DMS 273 (cell line): ENCODE measurements at regions not wholly inside any gene's neighbourhood (a gene's known extent, or its start where the extent isn't known, plus 50 kb on each side); places are given as distances from the start of the nearest gene placed in this dataset.
"Not testable (repeated sequence)": the region's sequence is repeated elsewhere in the genome, so short reads cannot be mapped to it uniquely, and the experiment has no call there.

ENCODE experiments used
- DNase-seq: peaks from one replicate; lab custom pipeline; 2025; ENCODE audit not compliant: unreplicated experiment; lab: John Stamatoyannopoulos, UW

DNA sequence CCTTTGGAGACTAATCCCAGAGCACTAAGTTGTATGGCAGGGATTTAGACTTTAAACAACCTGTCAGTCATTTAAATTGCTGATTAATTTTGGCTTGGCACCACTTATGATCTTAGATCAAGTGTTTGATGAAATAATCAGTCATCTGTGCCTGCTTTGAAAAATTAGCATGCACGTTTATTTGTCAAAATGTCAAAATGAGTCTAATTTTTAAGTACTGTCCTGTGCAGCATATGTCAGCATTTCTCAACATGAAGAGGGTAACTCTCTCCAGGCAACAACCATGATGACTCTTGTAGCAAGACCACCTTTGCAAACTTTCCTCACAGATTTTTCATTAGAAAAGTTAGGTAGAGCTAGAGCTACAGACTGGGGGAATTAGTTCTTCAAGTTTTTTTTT lies 155.7 kb upstream of the GJE1 start:
- DNase-seq: no peak

DNA sequence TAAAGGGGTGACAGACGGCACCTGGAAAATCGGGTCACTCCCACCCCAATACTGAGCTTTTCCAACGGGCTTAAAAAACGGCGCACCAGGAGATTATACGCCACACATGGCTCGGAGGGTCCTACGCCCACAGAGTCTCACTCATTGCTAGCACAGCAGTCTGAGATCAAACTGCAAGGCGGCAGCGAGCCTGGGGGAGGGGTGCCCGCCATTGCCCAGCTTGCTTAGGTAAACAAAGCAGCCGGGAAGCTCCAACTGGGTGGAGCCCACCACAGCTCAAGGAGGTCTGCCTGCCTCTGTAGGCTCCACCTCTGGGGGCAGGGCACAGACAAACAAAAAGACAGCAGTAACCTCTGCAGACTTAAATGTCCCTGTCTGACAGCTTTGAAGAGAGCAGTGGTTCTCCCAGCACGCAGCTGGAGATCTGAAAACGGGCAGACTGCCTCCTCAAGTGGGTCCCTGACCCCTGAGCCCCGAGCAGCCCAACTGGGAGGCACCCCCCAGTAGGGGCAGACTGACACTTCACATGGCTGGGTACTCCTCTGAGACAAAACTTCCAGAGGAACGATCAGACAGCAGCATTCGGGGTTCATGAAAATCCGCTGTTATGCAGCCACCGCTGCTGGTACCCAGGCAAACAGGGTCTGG lies 162.8 kb upstream of the GJE1 start:
- not testable (repeated sequence) for DNase-seq

DNA sequence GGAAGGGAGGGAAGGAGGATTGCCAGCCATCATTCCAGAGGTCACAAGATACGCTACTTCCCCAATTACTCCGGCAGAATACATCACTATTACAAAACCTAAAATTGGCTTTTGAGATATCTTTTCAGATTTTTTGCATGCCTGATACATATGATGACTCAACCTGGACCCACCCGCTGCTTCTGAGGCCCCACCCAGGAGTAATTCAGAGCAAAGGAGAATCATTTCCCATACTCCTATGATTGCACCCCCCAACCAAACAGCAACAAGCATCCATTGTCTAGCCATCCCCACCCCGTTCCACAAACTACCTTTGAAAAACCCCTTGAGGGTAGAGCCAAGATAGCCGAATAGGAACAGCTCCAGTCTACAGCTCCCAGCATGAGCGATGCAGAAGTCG lies 163.5 kb upstream of the GJE1 start:
- DNase-seq: no peak

DNA sequence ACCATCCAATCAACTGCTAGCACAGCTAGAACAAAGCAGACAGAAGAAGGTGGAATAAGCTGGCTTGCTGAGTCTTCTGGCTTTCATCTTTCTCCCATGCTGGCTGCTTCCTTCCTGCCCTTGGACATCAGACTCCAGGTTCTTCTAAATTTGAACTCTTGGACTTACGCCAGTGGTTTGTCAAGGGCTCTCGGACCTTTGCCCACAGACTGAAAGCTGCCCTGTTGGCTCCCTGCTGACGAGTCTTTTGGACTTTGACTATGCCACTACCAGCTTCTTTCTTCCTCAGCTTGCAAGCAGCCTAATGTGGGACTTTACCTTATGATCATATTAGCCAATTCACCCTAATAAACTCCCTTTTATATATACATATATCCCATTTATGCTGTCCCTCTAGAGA lies 164.1 kb upstream of the GJE1 start:
- no peak for DNase-seq

DNA sequence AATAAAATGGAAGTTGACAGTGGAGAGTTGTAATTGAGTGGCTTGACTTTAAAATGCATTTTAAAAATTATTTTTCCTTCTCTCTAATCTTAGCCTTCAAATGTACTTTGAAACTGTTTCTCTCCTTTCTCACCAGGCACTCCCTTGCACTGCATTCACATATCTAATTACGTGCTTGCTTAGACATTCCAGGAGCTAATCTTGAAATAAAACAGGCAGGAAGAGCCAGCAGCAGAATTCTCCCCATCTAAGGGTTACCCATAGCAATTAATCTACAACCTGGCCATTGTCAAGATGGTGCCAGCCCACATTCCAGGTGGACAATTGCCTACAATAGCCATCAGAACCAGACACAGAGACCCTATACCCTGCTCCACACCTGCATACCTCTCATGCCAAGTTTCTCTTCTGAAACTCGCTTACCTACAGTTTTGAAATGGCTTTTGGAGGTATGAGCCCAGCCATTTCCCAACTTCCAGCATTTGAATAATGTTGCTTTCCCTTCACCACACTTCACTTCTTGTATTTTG lies 167.6 kb upstream of the GJE1 start:
- DNase-seq: no peak

DNA sequence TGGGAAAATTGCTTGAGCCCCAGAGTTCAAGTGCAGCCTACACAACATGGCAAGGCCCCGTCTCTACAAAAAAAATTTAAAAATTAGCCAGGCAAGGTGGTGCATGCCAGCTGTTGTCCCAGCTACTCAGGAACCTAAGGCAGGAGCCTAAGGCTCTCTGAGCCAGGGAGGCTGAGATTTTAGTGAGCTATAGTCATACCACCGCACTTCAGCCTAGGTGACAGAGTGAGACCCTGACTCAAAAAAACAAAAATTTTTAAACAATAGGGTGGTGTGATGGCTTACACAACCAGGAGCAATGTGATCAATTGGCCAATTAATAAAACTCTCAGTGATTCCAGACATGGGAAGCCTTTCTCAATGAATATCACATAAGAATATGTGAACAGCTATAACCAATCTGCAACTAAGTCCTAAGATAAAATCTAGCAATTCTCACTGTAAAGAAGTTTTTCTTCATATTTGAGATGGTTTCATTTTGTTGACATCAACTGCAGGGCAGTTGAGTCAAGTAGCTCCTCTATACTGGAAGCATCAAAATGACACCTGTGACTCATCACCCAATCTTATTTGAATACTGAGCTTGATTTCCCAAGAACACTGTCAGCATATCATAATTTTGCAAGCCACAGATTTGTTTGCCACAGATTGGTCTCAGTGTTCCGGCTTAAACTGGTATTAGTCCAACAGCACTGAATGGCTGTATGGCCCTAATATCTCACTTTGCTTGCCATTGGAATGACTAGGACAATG lies 169.0 kb upstream of the GJE1 start:
- DNase-seq: no peak

DNA sequence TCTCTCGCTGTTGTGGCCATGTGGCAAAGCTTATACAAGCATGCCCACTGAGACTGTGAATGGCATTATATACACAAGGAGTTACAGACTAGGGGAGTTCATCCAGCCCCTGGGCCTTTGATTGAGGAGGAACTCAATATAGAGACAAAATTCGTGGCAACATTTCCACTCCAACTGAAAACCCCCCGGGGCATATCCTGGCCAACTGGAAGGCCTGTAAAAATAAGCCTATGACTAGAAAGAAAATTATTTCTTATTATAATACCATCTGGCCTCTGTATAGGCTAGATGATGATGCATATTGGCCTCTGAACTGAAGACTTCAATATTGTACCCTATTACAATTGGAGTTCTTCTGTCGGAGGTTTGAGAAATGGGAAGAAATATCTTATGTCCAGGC lies 175.5 kb upstream of the GJE1 start:
- DNase-seq: no peak

DNA sequence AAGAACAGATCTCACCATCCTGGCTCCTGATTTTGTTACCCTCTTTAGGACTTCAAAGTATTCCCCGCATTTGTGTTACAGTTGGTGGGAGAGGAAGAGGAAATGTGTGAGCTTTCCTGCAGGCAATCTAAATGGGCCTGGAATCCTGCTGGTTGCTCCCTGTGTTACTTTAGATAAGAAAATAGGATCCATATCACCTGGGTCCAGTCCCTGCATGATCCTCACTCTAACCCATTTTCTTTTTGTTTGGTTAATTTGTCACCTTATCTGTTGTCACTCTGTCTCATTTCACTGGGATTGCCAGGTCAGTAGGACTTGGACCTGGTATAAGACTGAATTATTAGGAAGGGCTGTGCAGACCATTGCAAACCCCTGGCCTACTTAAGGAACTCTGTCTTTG lies 175.9 kb upstream of the GJE1 start:
- DNase-seq: no peak

DNA sequence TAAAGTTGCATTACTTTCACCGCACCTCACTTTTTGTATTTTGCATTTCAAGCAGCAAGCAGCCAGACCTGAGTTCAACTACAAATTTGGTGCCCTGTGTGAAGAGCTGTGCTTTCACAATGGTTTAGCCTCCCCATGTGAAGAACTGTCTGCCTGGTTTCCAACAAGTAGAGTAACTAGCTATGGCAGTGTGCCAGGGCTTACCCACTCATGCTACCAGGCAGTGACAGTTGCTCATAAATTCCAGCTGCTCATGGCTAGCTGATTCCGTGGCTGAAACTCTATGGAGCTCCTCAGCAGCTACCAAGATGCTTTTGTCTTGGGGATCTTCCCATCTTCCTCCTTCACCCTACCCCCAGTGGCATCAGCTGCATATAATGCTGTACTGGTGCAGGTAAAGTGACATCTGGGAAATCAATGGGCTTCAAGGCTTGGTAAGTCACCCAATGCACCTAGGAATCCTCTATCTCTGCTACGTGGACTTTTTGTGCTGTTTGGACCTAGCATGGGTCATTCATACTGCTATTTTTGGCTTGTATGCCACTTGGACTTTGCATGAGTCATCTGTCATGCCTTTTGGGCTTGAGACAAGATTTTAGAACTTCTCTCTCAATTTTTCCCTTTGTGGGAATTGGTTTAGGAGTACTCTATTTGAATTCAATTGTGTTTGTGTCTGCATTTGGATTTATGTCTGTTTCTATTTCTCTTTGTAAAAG lies 176.5 kb upstream of the GJE1 start:
- no peak for DNase-seq

DNA sequence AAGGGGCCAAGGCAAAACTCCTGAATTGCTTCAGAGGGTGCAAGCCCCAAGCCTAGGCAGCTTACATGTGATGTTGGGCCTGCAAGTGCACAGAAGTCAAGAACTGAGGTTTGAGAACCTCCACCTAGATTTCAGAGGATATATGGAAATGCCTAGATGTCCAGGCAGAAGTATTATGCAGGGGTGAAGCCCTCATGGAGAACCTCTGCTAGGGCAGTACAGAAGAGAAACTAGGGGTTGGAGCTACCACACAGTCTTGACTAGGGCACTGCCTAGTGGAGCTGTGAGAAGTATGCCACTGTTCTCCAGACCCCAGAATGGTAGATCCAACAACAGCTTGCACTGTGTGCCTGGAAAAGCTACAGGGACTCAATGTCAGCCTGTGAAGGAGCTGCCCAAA lies 179.7 kb upstream of the GJE1 start:
- DNase-seq: no peak

DNA sequence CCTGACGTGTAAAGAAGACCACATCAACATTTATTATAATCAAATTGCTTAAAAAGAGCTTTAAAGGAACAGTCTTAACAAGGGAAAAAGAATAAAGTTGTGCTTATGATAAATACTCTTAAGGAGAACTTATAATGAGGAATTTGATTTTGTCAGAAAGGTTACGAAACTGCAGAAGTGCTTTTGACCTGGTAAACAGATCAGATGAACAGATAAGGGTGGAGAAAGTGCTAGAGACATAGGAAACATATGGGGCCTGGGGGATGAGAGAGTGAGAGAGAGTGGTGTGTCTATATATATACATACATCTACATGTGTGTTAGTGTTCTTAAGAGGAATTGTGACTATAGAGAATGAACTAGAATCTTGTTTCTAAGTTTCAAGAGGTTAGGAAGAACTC lies 186.2 kb upstream of the GJE1 start:
- no peak for DNase-seq

DNA sequence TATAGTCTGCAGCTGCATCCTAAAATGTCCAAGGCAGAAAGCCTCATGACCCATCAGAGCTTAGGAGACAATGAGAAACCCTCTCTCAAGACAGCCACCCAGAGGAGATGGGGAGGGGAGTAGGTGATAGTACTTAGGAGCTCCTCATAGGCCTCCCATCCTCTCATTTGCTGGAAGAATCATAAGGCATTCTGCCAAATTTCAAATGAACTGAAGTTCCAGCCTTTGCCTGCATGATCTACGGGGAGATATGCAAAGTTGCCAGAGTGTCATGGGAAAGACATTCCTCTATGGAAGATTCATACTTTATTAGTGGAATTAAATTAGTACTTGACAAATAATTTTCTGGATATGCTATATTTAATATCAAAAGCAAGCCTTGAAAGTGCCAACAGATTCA lies 194.1 kb upstream of the GJE1 start:
- no peak for DNase-seq

DNA sequence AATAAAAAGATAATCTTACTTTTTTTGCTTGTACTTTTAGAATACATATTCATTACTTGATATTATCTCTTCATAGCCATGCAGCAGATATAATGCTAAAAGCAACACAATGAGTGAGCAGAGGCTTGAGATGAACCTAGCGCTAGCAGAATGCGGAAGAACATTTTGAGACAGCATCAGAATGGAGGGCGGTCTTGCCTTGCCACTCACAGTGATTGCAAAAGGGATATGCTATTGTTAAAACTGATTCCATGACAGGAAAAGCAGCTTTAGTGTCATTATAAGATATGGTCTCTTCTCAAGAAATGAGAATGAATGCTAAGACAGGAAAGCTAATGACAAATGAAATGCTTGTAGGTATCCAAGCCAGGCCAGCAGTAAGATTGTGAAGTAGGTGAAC lies 200.0 kb upstream of the GJE1 start:
- DNase-seq: no peak

DNA sequence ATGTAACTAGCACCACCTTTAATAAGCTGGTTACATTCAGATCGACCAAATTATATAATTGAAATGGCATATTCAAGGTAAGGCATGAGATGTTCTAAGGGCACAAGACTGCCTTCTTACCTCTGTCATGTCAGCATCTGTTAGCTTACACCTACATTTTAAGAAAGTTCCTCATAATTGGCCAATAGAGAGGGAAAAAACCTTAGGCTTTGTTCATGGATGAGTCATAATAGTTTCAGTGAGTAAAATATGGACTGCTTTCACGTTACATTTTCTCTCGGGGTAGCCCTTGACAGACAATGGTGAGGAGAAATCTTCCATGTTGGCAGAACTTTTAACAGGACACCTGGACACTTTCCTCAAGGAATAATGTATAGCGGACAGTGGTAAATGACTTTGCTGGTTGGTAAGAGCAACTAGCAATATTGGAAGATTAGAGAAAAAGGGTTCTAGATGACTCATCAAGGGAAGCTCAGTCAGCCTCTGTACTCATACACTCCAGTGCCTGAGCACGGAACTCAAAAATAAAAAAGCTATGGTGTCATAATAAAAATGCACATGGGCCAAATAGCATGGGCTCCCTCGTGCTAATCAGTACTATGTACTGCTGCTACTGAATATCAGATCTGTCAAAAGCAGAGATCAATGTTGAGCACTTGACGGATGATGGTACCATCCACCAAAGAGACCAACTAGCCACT lies 206.4 kb upstream of the GJE1 start:
- DNase-seq: not testable (repeated sequence)

DNA sequence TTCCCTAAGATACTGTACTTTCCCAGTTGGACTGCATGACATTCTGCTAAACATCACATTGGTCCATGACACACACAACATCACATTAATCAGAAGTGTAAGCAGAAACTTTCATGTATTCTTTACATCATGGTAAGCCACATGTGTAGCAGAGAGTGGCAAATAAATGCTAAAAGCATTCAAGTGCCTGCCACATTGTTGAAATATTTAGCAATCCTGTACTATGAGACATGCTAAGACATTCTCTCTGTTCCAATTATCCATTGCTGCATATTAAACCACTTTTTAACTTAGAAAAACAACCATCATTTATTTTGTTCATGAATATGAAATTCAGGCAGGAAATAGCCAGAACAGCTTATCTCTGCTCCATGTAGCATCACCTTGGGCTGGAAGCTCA lies 207.7 kb upstream of the GJE1 start:
- no peak for DNase-seq

DNA sequence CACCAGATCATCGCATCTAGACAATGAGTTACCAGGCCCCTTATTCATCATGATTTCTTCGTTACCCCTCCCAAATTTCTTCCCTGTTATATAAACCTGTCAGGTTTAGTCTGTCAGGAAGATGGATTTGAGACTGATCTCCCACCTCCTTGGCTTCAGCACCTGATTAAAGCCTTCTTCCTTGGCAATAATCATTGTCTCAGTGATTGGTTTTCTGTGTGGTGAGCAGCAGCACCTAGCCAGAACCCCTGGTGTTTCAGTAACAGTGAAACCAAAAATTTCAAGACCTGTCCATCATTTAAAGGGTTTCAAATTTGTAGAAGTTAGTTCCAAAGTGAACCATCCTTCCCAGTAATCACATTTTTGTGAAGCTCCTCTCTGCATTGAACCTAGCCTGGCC lies 209.8 kb upstream of the GJE1 start:
- DNase-seq: no peak

DNA sequence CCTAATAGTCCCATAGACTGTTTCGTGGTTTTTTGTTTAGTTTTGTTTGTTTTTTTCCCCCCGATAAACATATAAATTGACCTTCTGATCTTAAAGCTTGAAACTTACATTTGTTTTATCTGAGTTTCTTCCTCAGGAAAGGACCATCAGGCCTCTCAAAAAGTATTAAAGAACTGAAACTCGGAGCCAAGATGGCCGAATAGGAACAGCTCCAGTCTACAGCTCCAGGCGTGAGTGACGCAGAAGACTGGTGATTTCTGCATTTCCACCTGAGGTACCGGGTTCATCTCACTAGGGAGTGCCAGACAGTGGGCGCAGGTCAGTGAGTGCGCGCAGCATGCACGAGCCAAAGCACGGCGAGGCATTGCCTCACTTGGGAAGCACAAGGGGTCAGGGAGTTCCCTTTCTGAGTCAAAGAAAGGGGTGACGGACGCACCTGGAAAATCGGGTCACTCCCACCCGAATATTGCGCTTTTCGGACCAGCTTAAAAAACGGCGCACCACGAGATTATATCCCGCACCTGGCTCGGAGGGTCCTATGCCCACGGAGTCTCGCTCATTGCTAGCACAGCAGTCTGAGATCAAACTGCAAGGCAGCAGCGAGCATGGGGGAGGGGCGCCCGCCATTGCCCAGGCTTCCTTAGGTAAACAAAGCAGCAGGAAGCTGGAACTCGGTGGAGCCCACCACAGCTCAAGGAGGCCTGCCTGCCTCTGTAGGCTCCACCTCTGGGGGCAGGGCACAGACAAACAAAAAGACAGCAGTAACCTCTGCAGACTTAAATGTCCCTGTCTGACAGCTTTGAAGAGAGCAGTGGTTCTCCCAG lies 215.8 kb upstream of the GJE1 start:
- not testable (repeated sequence) for DNase-seq

DNA sequence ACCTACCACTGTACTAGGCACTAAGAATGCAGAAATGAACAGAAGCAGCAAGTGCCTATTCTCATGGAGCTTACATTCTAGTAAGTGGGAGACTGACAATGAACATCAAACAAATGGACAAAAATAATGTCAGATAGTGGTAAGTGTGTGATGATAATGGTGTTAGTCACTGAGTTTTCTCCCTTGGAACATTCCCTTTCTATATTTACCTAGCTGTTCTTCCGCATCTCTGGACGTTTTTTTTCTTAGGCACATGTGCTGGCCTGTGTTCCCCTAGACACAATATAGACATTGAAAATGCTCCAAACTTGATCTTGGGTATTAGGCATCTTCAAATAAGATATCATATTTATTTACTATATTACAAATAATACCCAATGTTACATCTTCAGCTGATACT lies 218.1 kb upstream of the GJE1 start:
- DNase-seq: no peak

DNA sequence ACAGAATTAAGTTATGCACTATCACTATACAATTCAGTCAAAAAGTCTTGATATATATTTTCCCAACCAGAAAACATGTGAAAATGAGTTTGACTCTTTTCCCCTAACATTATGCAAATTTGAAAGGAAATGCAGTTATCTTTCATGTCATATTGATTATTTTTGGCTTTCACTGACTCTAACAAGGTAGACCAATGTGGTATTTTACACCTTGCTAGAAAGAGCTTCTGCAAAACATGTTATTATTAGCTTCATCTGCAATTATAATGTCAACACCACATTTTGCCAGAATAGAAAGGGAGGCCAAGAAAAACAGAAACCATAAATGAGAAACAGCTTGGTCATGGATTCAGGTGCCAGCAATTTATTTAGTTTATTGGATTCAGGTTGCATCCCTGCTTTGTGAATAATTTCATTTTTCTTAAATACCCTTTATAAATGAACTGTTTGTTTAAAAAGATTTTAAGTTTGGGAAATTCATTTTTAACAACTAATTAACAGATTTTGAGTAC lies 226.1 kb upstream of the GJE1 start:
- no peak for DNase-seq

DNA sequence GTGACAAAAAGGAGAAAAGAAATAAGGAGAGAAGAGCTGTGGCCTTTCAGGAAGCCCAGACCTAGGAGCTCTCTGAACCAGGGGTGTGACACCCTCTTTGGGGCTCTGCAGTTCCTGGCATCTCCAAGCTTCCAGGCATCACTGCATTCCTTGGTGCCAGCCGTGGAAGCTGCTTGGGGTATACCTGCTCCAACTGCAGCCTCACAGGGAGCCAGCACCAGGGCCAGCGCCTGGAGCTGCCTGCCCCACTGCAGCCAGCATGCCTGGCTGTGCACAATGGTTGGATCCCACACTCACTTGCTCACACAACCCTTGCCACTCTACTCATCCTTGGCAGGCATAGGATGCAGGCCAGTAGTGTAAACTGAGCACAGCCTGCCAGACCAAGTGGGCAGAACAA lies 242.1 kb upstream of the GJE1 start:
- no peak for DNase-seq
